CD4-positive, alpha-beta memory T cell (primary cell): ENCODE measurements at regions not wholly inside any gene's neighbourhood (a gene's known extent, or its start where the extent isn't known, plus 50 kb on each side); places are given as distances from the start of the nearest gene placed in this dataset.
"Not testable (repeated sequence)": the region's sequence is repeated elsewhere in the genome, so short reads cannot be mapped to it uniquely, and the experiment has no call there.

Source experiments
- CTCF ChIA-PET: fragments of 350-600 bp; sonication (Branson Sonifier 250); formaldehyde crosslinking; loops from one replicate; lab custom pipeline; 2021; ENCODE audit warnings: inconsistent platforms; ENCODE audit not compliant: partially characterized antibody; lab: Charles Lee
- POLR2A ChIA-PET: fragments of 350-600 bp; sonication (Branson Sonifier 250); formaldehyde crosslinking; loops from one replicate; lab custom pipeline; 2021; ENCODE audit not compliant: partially characterized antibody; lab: Charles Lee
- DNase-seq, 5 donors: peaks; one replicate each; pipeline versions ENCODE4 v3.0.0 to v3.0.0-alpha.2; 2020 to 2022; ENCODE audit warnings: mixed read lengths in 1 of 5
- H3K27ac ChIP-seq: one replicate; pipeline ENCODE4 v1.7.0; 2013; ENCODE audit warnings: low read depth, low read length
- H3K27me3 ChIP-seq: 2 replicates; pipeline ENCODE4 v1.7.0; 2013; ENCODE audit warnings: mild to moderate bottlenecking, low read length, moderate library complexity; ENCODE audit not compliant: insufficient read depth
- H3K36me3 ChIP-seq: 2 replicates; pipeline ENCODE4 v1.7.0; 2013; ENCODE audit warnings: mild to moderate bottlenecking, low read length, moderate library complexity; ENCODE audit not compliant: insufficient read depth
- H3K4me1 ChIP-seq: 2 replicates; pipeline ENCODE4 v1.7.0; 2013; ENCODE audit warnings: mild to moderate bottlenecking, low read length, moderate library complexity; ENCODE audit not compliant: insufficient read depth
- H3K4me3 ChIP-seq, 2 donors: one replicate each; pipeline ENCODE4 v1.7.0; 2013; ENCODE audit warnings: low read length in 2 of 2, mild to moderate bottlenecking in 1 of 2
- H3K9me3 ChIP-seq, 2 donors: one replicate each; pipeline ENCODE4 v1.7.0; 2013; ENCODE audit warnings: low read length in 2 of 2, control low read depth in 1 of 2; ENCODE audit not compliant: control insufficient read depth in 1 of 2
- H3K27ac Mint-ChIP-seq, 7 donors: one replicate each; pipeline ENCODE4 v1.8.0; 2020 to 2021; ENCODE audit warnings: mixed read lengths in 7 of 7, mild to moderate bottlenecking in 6 of 7, inconsistent platforms in 3 of 7, moderate library complexity in 3 of 7
- H3K27me3 Mint-ChIP-seq, 2 donors: one replicate each; pipeline ENCODE4 v1.8.0; 2020 to 2021; ENCODE audit warnings: mixed read lengths in 2 of 2
- H3K36me3 Mint-ChIP-seq, 2 donors: one replicate each; pipeline ENCODE4 v1.8.0; 2020 to 2021; ENCODE audit warnings: mixed read lengths in 2 of 2, inconsistent platforms in 1 of 2, mild to moderate bottlenecking in 1 of 2
- H3K4me1 Mint-ChIP-seq, 4 donors: one replicate each; pipeline ENCODE4 v1.8.0; 2020 to 2021; ENCODE audit warnings: mixed read lengths in 4 of 4, mild to moderate bottlenecking in 1 of 4
- H3K4me3 Mint-ChIP-seq, 8 donors: one replicate each; pipeline ENCODE4 v1.8.0; 2020 to 2021; ENCODE audit warnings: mixed read lengths in 8 of 8, mild to moderate bottlenecking in 7 of 8, moderate library complexity in 6 of 8, inconsistent platforms in 3 of 8
- H3K9me3 Mint-ChIP-seq, 8 donors: one replicate each; pipeline ENCODE4 v1.8.0; 2020 to 2021; ENCODE audit warnings: mixed read lengths in 8 of 8, mild to moderate bottlenecking in 5 of 8, inconsistent platforms in 3 of 8, moderate library complexity in 1 of 8
- intact Hi-C: fragments of 100-400 bp; cut with micrococcal nuclease; formaldehyde crosslinking; loops from one replicate; pipeline ENCODE4 v1.15.1; 2023

- Histone ChIP-seq H3K4me1 (no peaks in the 10 kb centered on the region), H3K27ac (no peak overlapping the region), H3K9me3 (no peaks in the 10 kb centered on the region), H3K27me3 (no peaks in the 10 kb centered on the region), H3K4me3 (no peak overlapping the region), H3K36me3 (no peaks in the 10 kb centered on the region)
- Mint-ChIP-seq H3K4me1 (no peaks in the 10 kb centered on the region), H3K36me3 (no peaks in the 10 kb centered on the region), H3K9me3 (peaks cover 0 to 9% (median 1%) of the 10 kb centered on the region in 8 donors), H3K4me3 (no peak overlapping the region), H3K27ac (no peak overlapping the region), H3K27me3 (no peaks in the 10 kb centered on the region)
- ChIA-PET POLR2A (no interaction called here), CTCF (no interaction called here)
- no peak for DNase-seq
- intact Hi-C loops = no loop called here
Measured at GRCh38 chr9:75685062-75685461, 205.4 kb upstream of the PCSK5 start.

DNA sequence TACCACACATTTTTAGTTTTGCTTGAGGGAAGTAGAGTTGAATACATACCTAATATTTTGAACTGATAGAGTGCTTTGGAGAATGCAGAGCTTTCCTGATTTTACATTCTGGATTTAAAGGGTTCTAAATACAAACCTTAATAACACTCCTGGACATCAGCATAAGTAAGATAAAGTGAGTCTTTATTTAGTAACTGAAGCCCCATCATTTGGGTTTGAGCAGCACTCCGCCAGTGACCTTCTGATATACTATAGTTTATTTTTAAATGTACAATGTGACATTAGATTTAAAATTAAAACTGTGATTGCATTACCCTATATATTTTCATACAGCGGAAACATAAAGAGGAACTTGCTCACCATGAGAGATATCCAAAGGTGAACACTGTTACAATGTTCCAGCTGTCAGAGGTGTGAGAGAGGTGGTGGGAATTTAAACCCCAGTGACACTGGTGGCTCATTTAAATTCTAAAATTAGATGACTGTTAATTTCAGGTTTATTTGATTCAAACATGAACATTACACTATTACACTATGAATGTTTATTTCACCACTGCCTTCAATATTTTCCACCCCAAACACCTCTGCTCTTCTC is 203.0 kb upstream of the PCSK5 start:
- Mint-ChIP-seq H3K36me3 (no peaks in the 10 kb centered on the region), H3K4me1 (no peaks in the 10 kb centered on the region), H3K27me3 (peaks cover 0 to 2% of the 10 kb centered on the region in 2 donors), H3K4me3 (no peak overlapping the region), H3K9me3 (peaks cover 0 to 10% (median 1%) of the 10 kb centered on the region in 8 donors), H3K27ac (no peak overlapping the region)
- DNase-seq = no peak
- H3K36me3 ChIP-seq = no peaks in the 10 kb centered on the region
- H3K4me3 ChIP-seq = no peak overlapping the region
- H3K27me3 ChIP-seq = no peaks in the 10 kb centered on the region
- POLR2A ChIA-PET = no interaction called here
- intact Hi-C loops = no loop called here
- no peaks in the 10 kb centered on the region for H3K4me1 ChIP-seq
- H3K27ac ChIP-seq = no peak overlapping the region
- H3K9me3 ChIP-seq = no peaks in the 10 kb centered on the region
- CTCF ChIA-PET = no interaction called here

- H3K4me1 ChIP-seq, CTCF ChIA-PET, H3K4me3 ChIP-seq, H3K4me1 Mint-ChIP-seq, H3K9me3 Mint-ChIP-seq, intact Hi-C loops, H3K9me3 ChIP-seq, H3K4me3 Mint-ChIP-seq, H3K36me3 Mint-ChIP-seq, POLR2A ChIA-PET, H3K27me3 ChIP-seq, H3K27ac ChIP-seq, H3K27me3 Mint-ChIP-seq, DNase-seq, H3K27ac Mint-ChIP-seq, H3K36me3 ChIP-seq: not testable (repeated sequence)
Measured at GRCh38 chr9:75690551-75690950, 199.9 kb upstream of the PCSK5 start.

GRCh38 chr9:75691408-75691807 is 199.1 kb upstream of the PCSK5 start:
- CTCF ChIA-PET = no interaction called here
- Histone ChIP-seq H3K36me3 (no peaks in the 10 kb centered on the region), H3K9me3 (no peaks in the 10 kb centered on the region), H3K27ac (no peak overlapping the region), H3K4me1 (no peaks in the 10 kb centered on the region), H3K4me3 (no peak overlapping the region), H3K27me3 (no peaks in the 10 kb centered on the region)
- Mint-ChIP-seq H3K27ac (no peak overlapping the region), H3K4me1 (no peaks in the 10 kb centered on the region), H3K36me3 (no peaks in the 10 kb centered on the region), H3K9me3 (peaks cover 0 to 5% (median 0%) of the 10 kb centered on the region in 8 donors), H3K4me3 (no peak overlapping the region), H3K27me3 (peaks cover 0 to 2% of the 10 kb centered on the region in 2 donors)
- POLR2A ChIA-PET = no interaction called here
- DNase-seq = no peak
- intact Hi-C loops = no loop called here

GRCh38 chr9:75692309-75692708 is 198.2 kb upstream of the PCSK5 start:
- Mint-ChIP-seq H3K36me3 (no peaks in the 10 kb centered on the region), H3K4me3 (no peak overlapping the region), H3K4me1 (no peaks in the 10 kb centered on the region), H3K27ac (no peak overlapping the region), H3K27me3 (peaks cover 0 to 2% of the 10 kb centered on the region in 2 donors), H3K9me3 (peaks cover 0 to 5% (median 0%) of the 10 kb centered on the region in 8 donors)
- Histone ChIP-seq H3K27me3 (no peaks in the 10 kb centered on the region), H3K9me3 (no peaks in the 10 kb centered on the region), H3K4me1 (no peaks in the 10 kb centered on the region), H3K27ac (no peak overlapping the region), H3K36me3 (no peaks in the 10 kb centered on the region), H3K4me3 (no peak overlapping the region)
- POLR2A ChIA-PET = no interaction called here
- DNase-seq = no peak
- intact Hi-C loops = no loop called here
- CTCF ChIA-PET = no interaction called here

- CTCF ChIA-PET = interaction anchor here (0.7 kb wide), 1 partner anchor 1657 kb away, joined by 3 read pairs; no protein-coding TSS in a partner anchor
- Mint-ChIP-seq H3K27me3 (peaks cover 0 to 2% of the 10 kb centered on the region in 2 donors), H3K4me3 (no peak overlapping the region), H3K4me1 (no peaks in the 10 kb centered on the region), H3K36me3 (no peaks in the 10 kb centered on the region), H3K27ac (no peak overlapping the region), H3K9me3 (peaks cover 0 to 1% (median 0%) of the 10 kb centered on the region in 8 donors)
- Histone ChIP-seq H3K4me3 (no peak overlapping the region), H3K9me3 (no peaks in the 10 kb centered on the region), H3K27me3 (no peaks in the 10 kb centered on the region), H3K27ac (no peak overlapping the region), H3K36me3 (no peaks in the 10 kb centered on the region), H3K4me1 (no peaks in the 10 kb centered on the region)
- POLR2A ChIA-PET = no interaction called here
- no peak for DNase-seq
- intact Hi-C loops = no loop called here
Measured at GRCh38 chr9:75695921-75696320, 194.6 kb upstream of the PCSK5 start.

- no peaks in the 10 kb centered on the region for H3K4me1 Mint-ChIP-seq
- no peak for DNase-seq
- H3K4me3 Mint-ChIP-seq = no peak overlapping the region
- H3K27me3 ChIP-seq = no peaks in the 10 kb centered on the region
- H3K27ac Mint-ChIP-seq = no peak overlapping the region
- H3K27me3 Mint-ChIP-seq = no peaks in the 10 kb centered on the region
- no peaks in the 10 kb centered on the region for H3K4me1 ChIP-seq
- H3K9me3 ChIP-seq = no peaks in the 10 kb centered on the region
- H3K36me3 ChIP-seq = no peaks in the 10 kb centered on the region
- ChIA-PET CTCF (no interaction called here), POLR2A (no interaction called here)
- no peaks in the 10 kb centered on the region for H3K9me3 Mint-ChIP-seq
- intact Hi-C loops = no loop called here
- H3K27ac ChIP-seq = no peak overlapping the region
- H3K4me3 ChIP-seq = no peak overlapping the region
- H3K36me3 Mint-ChIP-seq = no peaks in the 10 kb centered on the region
Measured at GRCh38 chr9:75699017-75699416, 191.5 kb upstream of the PCSK5 start.
